H9 (cell line): ENCODE measurements at regions not wholly inside any gene's neighbourhood (a gene's known extent, or its start where the extent isn't known, plus 50 kb on each side); places are given as distances from the start of the nearest gene placed in this dataset.
A peak's percentile ranks its signal among the peaks of the same experiment; 100 is the strongest.

Experiments
- DNase-seq: peaks from one replicate; pipeline ENCODE4 v3.0.0-alpha.2; 2017
- H2AFZ ChIP-seq: one replicate; pipeline ENCODE4 v1.6.1; 2013; ENCODE audit warnings: mild to moderate bottlenecking, low read length, control low read depth, moderate library complexity
- H2AK5ac ChIP-seq: 2 replicates; pipeline ENCODE4 v1.6.1; 2013; ENCODE audit warnings: low read length, control low read depth, mixed read lengths; ENCODE audit not compliant: insufficient read length
- H2BK120ac ChIP-seq: one replicate; pipeline ENCODE4 v1.6.1; 2013; ENCODE audit warnings: low read depth, mild to moderate bottlenecking, low read length, control low read depth, inconsistent platforms; ENCODE audit not compliant: poor library complexity, severe bottlenecking
- H2BK12ac ChIP-seq: 2 replicates; pipeline ENCODE4 v1.6.1; 2013; ENCODE audit warnings: low read length, control low read depth, mixed read lengths, low read depth; ENCODE audit not compliant: insufficient read length
- H2BK15ac ChIP-seq: 2 replicates; pipeline ENCODE4 v1.6.1; 2013; ENCODE audit warnings: low read depth, low read length, control low read depth
- H2BK20ac ChIP-seq: one replicate; pipeline ENCODE4 v1.6.1; 2013; ENCODE audit warnings: low read depth, mild to moderate bottlenecking, low read length, control low read depth, inconsistent platforms; ENCODE audit not compliant: poor library complexity, severe bottlenecking
- H2BK5ac ChIP-seq: 2 replicates; pipeline ENCODE4 v1.6.1; 2013; ENCODE audit warnings: low read length, control low read depth, mixed read lengths; ENCODE audit not compliant: insufficient read length
- H3K14ac ChIP-seq: 2 replicates; pipeline ENCODE4 v1.6.1; 2013; ENCODE audit warnings: low read length, control low read depth; ENCODE audit not compliant: insufficient read depth
- H3K18ac ChIP-seq: 2 replicates; pipeline ENCODE4 v1.6.1; 2013; ENCODE audit warnings: low read depth, mild to moderate bottlenecking, mixed read lengths, low read length, control low read depth; ENCODE audit not compliant: insufficient read length
- H3K23ac ChIP-seq: 2 replicates; pipeline ENCODE4 v1.6.1; 2013; ENCODE audit warnings: low read length, control low read depth, mixed read lengths, low read depth; ENCODE audit not compliant: insufficient read length
- H3K23me2 ChIP-seq: 2 replicates; pipeline ENCODE4 v1.6.1; 2013; ENCODE audit warnings: low read depth, mild to moderate bottlenecking, mixed read lengths, low read length, control low read depth; ENCODE audit not compliant: insufficient read length, poor library complexity, severe bottlenecking
- H3K27ac ChIP-seq: 2 replicates; pipeline ENCODE4 v1.5.1; 2013; ENCODE audit warnings: low read length, control low read depth, mixed read lengths, low read depth; ENCODE audit not compliant: insufficient read length
- H3K27me3 ChIP-seq: 2 replicates; pipeline ENCODE4 v1.6.1; 2013; ENCODE audit warnings: low read length, control low read depth, inconsistent platforms; ENCODE audit not compliant: insufficient read depth
- H3K4ac ChIP-seq: 2 replicates; pipeline ENCODE4 v1.6.1; 2013; ENCODE audit warnings: low read depth, mild to moderate bottlenecking, control low read depth, inconsistent platforms, low read length, moderate library complexity
- H3K4me1 ChIP-seq: 2 replicates; pipeline ENCODE4 v1.6.1; 2013; ENCODE audit warnings: low read length, control low read depth, inconsistent platforms; ENCODE audit not compliant: insufficient read depth
- H3K4me2 ChIP-seq: 2 replicates; pipeline ENCODE4 v1.6.1; 2013; ENCODE audit warnings: low read length, control low read depth, mixed read lengths; ENCODE audit not compliant: insufficient read length, insufficient read depth
- H3K56ac ChIP-seq: 2 replicates; pipeline ENCODE4 v1.6.1; 2013; ENCODE audit warnings: low read depth, mild to moderate bottlenecking, mixed read lengths, low read length, control low read depth; ENCODE audit not compliant: insufficient read length
- H3K79me1 ChIP-seq: 2 replicates; pipeline ENCODE4 v1.6.1; 2013; ENCODE audit warnings: low read depth, mild to moderate bottlenecking, moderate library complexity, low read length, control low read depth, inconsistent platforms; ENCODE audit not compliant: insufficient read depth, poor library complexity, severe bottlenecking
- H3K79me2 ChIP-seq: 2 replicates; pipeline ENCODE4 v1.6.1; 2013; ENCODE audit warnings: low read length, control low read depth, inconsistent platforms; ENCODE audit not compliant: insufficient read depth
- H3K9ac ChIP-seq: 2 replicates; pipeline ENCODE4 v1.6.1; 2013; ENCODE audit warnings: low read length, control low read depth, mixed read lengths; ENCODE audit not compliant: insufficient read length; ENCODE audit errors: extremely low read depth
- H3K9me3 ChIP-seq: one replicate; pipeline ENCODE4 v1.6.1; 2013; ENCODE audit warnings: low read depth, low read length, inconsistent platforms; ENCODE audit not compliant: control insufficient read depth
- H3T11ph ChIP-seq: one replicate; pipeline ENCODE4 v1.6.1; 2013; ENCODE audit warnings: mild to moderate bottlenecking, low read length, control low read depth, inconsistent platforms
- H4K20me1 ChIP-seq: one replicate; pipeline ENCODE4 v1.6.1; 2013; ENCODE audit not compliant: control insufficient read depth, insufficient read length, insufficient read depth
- H4K5ac ChIP-seq: 2 replicates; pipeline ENCODE4 v1.6.1; 2013; ENCODE audit warnings: low read depth, mild to moderate bottlenecking, mixed read lengths, low read length, control low read depth; ENCODE audit not compliant: insufficient read length
- H4K8ac ChIP-seq: replicated peaks from 2 replicates; pipeline ENCODE4 v1.6.1; 2013; ENCODE audit warnings: low read length, control low read depth, mixed read lengths, low read depth; ENCODE audit not compliant: insufficient read length
- H4K91ac ChIP-seq: 2 replicates; pipeline ENCODE4 v1.6.1; 2013; ENCODE audit warnings: low read depth, mild to moderate bottlenecking, moderate library complexity, mixed read lengths, low read length, control low read depth; ENCODE audit not compliant: insufficient read length
- H3K27ac Mint-ChIP-seq, 3 experiments: 2 replicates in 2 of 3; 3 replicates in 1 of 3; pipeline ENCODE4 v1.8.0; 2020 to 2021; ENCODE audit warnings: mixed read lengths in 3 of 3, mild to moderate bottlenecking in 1 of 3, moderate library complexity in 1 of 3
- H3K27me3 Mint-ChIP-seq: 2 replicates; pipeline ENCODE4 v1.8.0; 2021; ENCODE audit warnings: low read depth, mild to moderate bottlenecking, moderate library complexity, mixed read lengths
- H3K36me3 Mint-ChIP-seq, 3 experiments: 2 replicates in 2 of 3; 3 replicates in 1 of 3; pipeline ENCODE4 v1.8.0; 2020 to 2021; ENCODE audit warnings: low read depth in 3 of 3, mixed read lengths in 3 of 3; ENCODE audit not compliant: insufficient read depth in 1 of 3
- H3K4me1 Mint-ChIP-seq, 2 experiments: 2 replicates each; pipeline ENCODE4 v1.8.0; 2020; ENCODE audit warnings: mixed read lengths in 2 of 2
- H3K4me3 Mint-ChIP-seq, 2 experiments: 2 replicates in 1 of 2; 3 replicates in 1 of 2; pipeline ENCODE4 v1.8.0; 2020 to 2021; ENCODE audit warnings: mild to moderate bottlenecking in 2 of 2, mixed read lengths in 2 of 2, moderate library complexity in 1 of 2
- H3K9me3 Mint-ChIP-seq, 2 experiments: 2 replicates in 1 of 2; 3 replicates in 1 of 2; pipeline ENCODE4 v1.8.0; 2020; ENCODE audit warnings: mild to moderate bottlenecking in 2 of 2, mixed read lengths in 2 of 2, moderate library complexity in 1 of 2
- CTCF ChIP-seq: fragments of 200-600 bp; sonication (generic); conservative IDR thresholded peaks from 3 replicates; pipeline ENCODE4 v1.8.0; 2021; ENCODE audit warnings: antibody characterized with exemption, mild to moderate bottlenecking
- WGBS: extraction: QIAGEN DNeasy Blood & Tissue Kit; methylation state at CpG from one replicate; pipeline ENCODE4 v1.1.7; 2013; ENCODE audit warnings: missing lambda C conversion rate, low lambda C conversion rate, mixed read lengths; ENCODE audit not compliant: insufficient read length; ENCODE audit errors: extremely low coverage; 5-methylcytosine and 5-hydroxymethylcytosine counted together

DNA sequence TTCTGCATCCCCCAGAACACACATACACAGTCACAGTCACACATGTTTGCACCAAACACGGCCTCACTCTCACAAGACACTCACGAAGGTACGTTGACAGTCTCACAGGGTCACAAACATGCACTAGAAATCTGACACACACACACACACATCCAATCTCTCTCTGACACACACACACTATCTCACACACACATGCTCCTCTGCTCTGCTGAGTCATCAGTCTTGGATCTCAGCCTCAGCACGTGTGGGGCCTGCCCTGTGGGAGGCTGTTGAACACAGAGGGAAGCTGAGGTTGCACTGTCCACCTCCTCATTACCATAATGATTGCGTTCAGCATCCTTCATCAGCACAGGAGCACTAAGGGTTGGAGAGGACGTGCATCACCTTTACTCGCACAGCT lies 188.8 kb downstream of the MTRR start:
- Histone ChIP-seq H3T11ph (no peak overlapping the region), H3K9me3 (no peaks in the 10 kb centered on the region), H3K79me2 (no peaks in the 10 kb centered on the region), H2BK5ac (no peak overlapping the region), H2BK12ac (no peak overlapping the region), H3K4ac (no peak overlapping the region), H4K8ac (no peak overlapping the region), H3K9ac (no peak overlapping the region), H2AK5ac (no peak overlapping the region), H3K18ac (no peak overlapping the region), H4K91ac (no peak overlapping the region), H4K5ac (peak overlapping the region; percentile 4), H2AFZ (no peak overlapping the region), H3K27ac (no peak overlapping the region), H2BK15ac (no peak overlapping the region), H3K14ac (no peak overlapping the region; the same call in 1 of the 2 replicates), H4K20me1 (no peaks in the 10 kb centered on the region), H3K4me2 (no peak overlapping the region), H2BK20ac (no peak overlapping the region), H2BK120ac (no peak overlapping the region), H3K27me3 (no peaks in the 10 kb centered on the region), H3K23me2 (peaks cover 6% of the 10 kb centered on the region), H3K23ac (no peak overlapping the region), H3K4me1 (peaks cover 9% of the 10 kb centered on the region), H3K79me1 (no peaks in the 10 kb centered on the region), H3K56ac (no peak overlapping the region)
- Mint-ChIP-seq H3K9me3 (no peaks in the 10 kb centered on the region), H3K27me3 (peaks cover 8% of the 10 kb centered on the region; the same call in 1 of the 2 replicates), H3K27ac (peak overlapping the region in 1 of 3 experiments; percentile 90; a peak in 1 of 7 replicates), H3K4me3 (no peak overlapping the region), H3K4me1 (peaks cover 24 to 33% of the 10 kb centered on the region in 2 experiments), H3K36me3 (no peaks in the 10 kb centered on the region)
- WGBS, result no CpG with 5 or more reads among the region's 7 CpGs
- TF ChIP-seq CTCF, result no peak
- DNase-seq, result no peak
